ENCODE measurements at regions not wholly inside any gene's neighbourhood (a gene's known extent, or its start where the extent isn't known, plus 50 kb on each side); places are given as distances from the start of the nearest gene placed in this dataset.

- TF ChIP-seq JUND (IDR thresholded peaks at IDR 0.05; ENCODE audit: low read depth), result no peak
- in situ Hi-C loops (cut with HindIII; ENCODE audit: low pct_unique_long_range_greater_than_20kb, low sequenced_read_pairs), result no loop called here
- no peak for DNase-seq (ENCODE audit: low read depth in 1 of 2, low spot score in 1 of 2)
These were observed 591.2 kb downstream of the RNF144A start for GRCh38 chr2:7508296-7508943.

DNA sequence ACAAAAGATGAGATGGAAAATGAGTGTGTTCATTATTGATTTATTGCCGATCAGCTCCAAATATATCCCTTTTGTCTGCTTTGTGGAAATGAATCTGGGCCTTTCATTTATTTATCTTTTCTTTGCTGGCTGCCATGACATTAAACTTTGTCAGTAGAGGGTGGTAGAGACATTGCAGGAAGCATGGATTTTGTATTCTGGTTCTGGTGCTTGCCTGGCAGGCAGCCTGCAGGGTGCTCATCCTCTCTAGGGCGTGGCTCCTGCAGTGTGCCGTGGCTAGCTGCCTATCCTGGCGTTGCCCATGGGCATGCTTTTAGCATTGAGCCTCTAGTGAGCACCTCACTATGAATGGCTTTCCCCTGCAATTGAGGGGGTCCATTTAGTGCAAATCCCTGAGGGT, 593.1 kb downstream of the RNF144A start:
- DNase-seq (ENCODE audit: low read depth in 1 of 2, low spot score in 1 of 2), result peak in 1 of 2 experiments; percentile 12
- TF ChIP-seq JUND (IDR thresholded peaks at IDR 0.05; ENCODE audit: low read depth), result no peak
- in situ Hi-C loops (cut with HindIII; ENCODE audit: low pct_unique_long_range_greater_than_20kb, low sequenced_read_pairs), result no loop called here

- DNase-seq (ENCODE audit: low read depth in 1 of 2, low spot score in 1 of 2), result no peak
- in situ Hi-C loops (cut with HindIII; ENCODE audit: low pct_unique_long_range_greater_than_20kb, low sequenced_read_pairs), result no loop called here
- no peak for TF ChIP-seq JUND (IDR thresholded peaks at IDR 0.05; ENCODE audit: low read depth)
These were observed 596.6 kb downstream of the RNF144A start for GRCh38 chr2:7513834-7514233.

DNA sequence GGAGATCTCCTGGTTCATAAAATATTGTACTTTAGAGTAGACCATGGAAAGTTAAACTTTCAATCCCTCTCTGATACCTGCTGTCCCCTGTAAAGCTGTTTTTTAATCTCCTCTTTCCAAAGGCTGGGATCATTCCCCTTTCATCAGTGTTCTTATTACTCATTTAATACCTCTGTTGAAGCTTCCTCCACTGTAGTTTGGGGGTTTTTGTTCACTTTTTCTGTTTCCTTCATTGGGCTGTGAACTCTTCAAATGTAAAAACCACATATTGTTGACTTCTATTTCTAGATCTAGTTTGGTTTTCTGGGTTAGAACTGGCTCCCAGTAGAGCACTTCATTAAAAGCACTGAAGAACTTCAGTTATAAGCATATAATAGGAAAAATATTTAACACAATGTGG, 598.1 kb downstream of the RNF144A start:
- no peak for DNase-seq (ENCODE audit: low read depth in 1 of 2, low spot score in 1 of 2)
- in situ Hi-C loops (cut with HindIII; ENCODE audit: low pct_unique_long_range_greater_than_20kb, low sequenced_read_pairs), result no loop called here
- no peak for TF ChIP-seq JUND (IDR thresholded peaks at IDR 0.05; ENCODE audit: low read depth)

- no peak for DNase-seq (ENCODE audit: low read depth in 1 of 2, low spot score in 1 of 2)
- in situ Hi-C loops (cut with HindIII; ENCODE audit: low pct_unique_long_range_greater_than_20kb, low sequenced_read_pairs), result no loop called here
- TF ChIP-seq JUND (IDR thresholded peaks at IDR 0.05; ENCODE audit: low read depth), result no peak
These were observed 599.4 kb downstream of the RNF144A start for GRCh38 chr2:7516484-7517063.

- no peak for DNase-seq (ENCODE audit: low read depth in 1 of 2, low spot score in 1 of 2)
- in situ Hi-C loops (cut with HindIII; ENCODE audit: low pct_unique_long_range_greater_than_20kb, low sequenced_read_pairs), result no loop called here
- no peak for TF ChIP-seq JUND (IDR thresholded peaks at IDR 0.05; ENCODE audit: low read depth)
These were observed 599.9 kb downstream of the RNF144A start for GRCh38 chr2:7517088-7517487.

GRCh38 chr2:7517851-7518250, 600.6 kb downstream of the RNF144A start:
- in situ Hi-C loops (cut with HindIII; ENCODE audit: low pct_unique_long_range_greater_than_20kb, low sequenced_read_pairs), result no loop called here
- no peak for TF ChIP-seq JUND (IDR thresholded peaks at IDR 0.05; ENCODE audit: low read depth)
- no peak for DNase-seq (ENCODE audit: low read depth in 1 of 2, low spot score in 1 of 2)

DNA sequence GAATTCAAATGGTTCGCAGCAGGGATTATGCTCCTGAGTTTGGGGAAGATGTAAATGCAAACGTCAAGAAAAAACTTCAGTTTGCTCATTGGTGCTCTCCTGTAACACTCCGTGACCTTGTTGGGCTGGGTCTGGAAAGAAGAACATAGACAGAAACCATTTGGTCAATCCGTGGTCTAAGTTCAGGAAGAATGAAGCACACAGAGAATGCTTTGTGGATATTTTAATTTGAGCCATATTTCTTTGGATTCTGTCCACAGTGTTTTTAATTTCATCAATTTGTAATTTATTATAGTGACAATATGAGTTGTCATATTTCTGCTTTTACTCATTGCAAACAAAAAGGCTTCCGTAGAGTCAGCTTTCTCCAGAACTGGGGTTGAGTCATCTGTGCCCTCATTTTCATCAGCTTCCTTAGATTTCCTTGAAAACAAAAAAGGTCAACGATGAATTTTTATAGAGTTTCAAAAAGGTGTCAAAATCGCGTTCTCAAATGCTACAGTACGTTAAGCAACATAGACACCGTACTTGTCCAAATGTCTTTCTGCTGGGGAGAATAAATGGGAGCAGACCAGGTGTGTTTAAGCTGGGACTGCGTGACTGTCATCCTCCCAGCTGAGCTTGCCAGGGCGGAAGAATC, 606.4 kb downstream of the RNF144A start:
- in situ Hi-C loops (cut with HindIII; ENCODE audit: low pct_unique_long_range_greater_than_20kb, low sequenced_read_pairs), result no loop called here
- DNase-seq (ENCODE audit: low read depth in 1 of 2, low spot score in 1 of 2), result no peak
- no peak for TF ChIP-seq JUND (IDR thresholded peaks at IDR 0.05; ENCODE audit: low read depth)

- in situ Hi-C loops (cut with HindIII; ENCODE audit: low pct_unique_long_range_greater_than_20kb, low sequenced_read_pairs), result no loop called here
- no peak for TF ChIP-seq JUND (IDR thresholded peaks at IDR 0.05; ENCODE audit: low read depth)
- no peak for DNase-seq (ENCODE audit: low read depth in 1 of 2, low spot score in 1 of 2)
These were observed 607.0 kb downstream of the RNF144A start for GRCh38 chr2:7524195-7524594.

GRCh38 chr2:7525746-7526145, 608.5 kb downstream of the RNF144A start:
- in situ Hi-C loops (cut with HindIII; ENCODE audit: low pct_unique_long_range_greater_than_20kb, low sequenced_read_pairs), result no loop called here
- TF ChIP-seq JUND (IDR thresholded peaks at IDR 0.05; ENCODE audit: low read depth), result no peak
- DNase-seq (ENCODE audit: low read depth in 1 of 2, low spot score in 1 of 2), result no peak

GRCh38 chr2:7527165-7527722, 610.0 kb downstream of the RNF144A start:
- DNase-seq (ENCODE audit: low read depth in 1 of 2, low spot score in 1 of 2), result no peak
- TF ChIP-seq JUND (IDR thresholded peaks at IDR 0.05; ENCODE audit: low read depth), result no peak
- in situ Hi-C loops (cut with HindIII; ENCODE audit: low pct_unique_long_range_greater_than_20kb, low sequenced_read_pairs), result no loop called here

GRCh38 chr2:7530001-7530400, 612.8 kb downstream of the RNF144A start:
- in situ Hi-C loops (cut with HindIII; ENCODE audit: low pct_unique_long_range_greater_than_20kb, low sequenced_read_pairs), result no loop called here
- DNase-seq (ENCODE audit: low read depth in 1 of 2, low spot score in 1 of 2), result no peak
- no peak for TF ChIP-seq JUND (IDR thresholded peaks at IDR 0.05; ENCODE audit: low read depth)

GRCh38 chr2:7539077-7539476, 621.9 kb downstream of the RNF144A start:
- no peak for TF ChIP-seq JUND (IDR thresholded peaks at IDR 0.05; ENCODE audit: low read depth)
- in situ Hi-C loops (cut with HindIII; ENCODE audit: low pct_unique_long_range_greater_than_20kb, low sequenced_read_pairs), result no loop called here
- no peak for DNase-seq (ENCODE audit: low read depth in 1 of 2, low spot score in 1 of 2)

Data from T47D (cell line).